Caco-2 (cell line): ENCODE measurements at regions not wholly inside any gene's neighbourhood (a gene's known extent, or its start where the extent isn't known, plus 50 kb on each side); places are given as distances from the start of the nearest gene placed in this dataset.

Source experiments
- BruUV-seq: library from RNA; stranded (reverse); fragments of 400-500 nt; replicated peaks from 2 replicates; lab custom pipeline; 2021; lab: Mats Ljungman, UMichigan
- CTCF ChIA-PET: fragments of 300-600 bp; sonication (Branson Sonifier 250); formaldehyde crosslinking; loops from one replicate; lab custom pipeline; 2022; ENCODE audit warnings: antibody characterized with exemption; lab: Charles Lee
- POLR2A ChIA-PET: fragments of 300-600 bp; sonication (Branson Sonifier 250); formaldehyde crosslinking; loops from one replicate; lab custom pipeline; 2022; ENCODE audit warnings: antibody characterized with exemption; lab: Charles Lee
- DNase-seq, 2 experiments: peaks; one replicate each; pipeline versions ENCODE4 v3.0.0 to v3.0.0-alpha.2; 2020 to 2022
- H3K27me3 ChIP-seq: replicated peaks from 2 replicates; pipeline ENCODE4 v1.6.0; 2011; ENCODE audit warnings: low read length; ENCODE audit not compliant: control insufficient read depth, insufficient read depth
- H3K36me3 ChIP-seq: 2 replicates; pipeline ENCODE4 v1.5.1; 2011; ENCODE audit warnings: low read length; ENCODE audit not compliant: control insufficient read depth, insufficient read depth
- H3K4me1 ChIP-seq: fragments of 250-450 bp; sonication (Bioruptor Pico); 2 replicates; pipeline ENCODE4 v1.5.1; 2020; ENCODE audit warnings: mild to moderate bottlenecking
- H3K4me3 ChIP-seq: 2 replicates; pipeline ENCODE4 v1.5.1; 2011; ENCODE audit warnings: low read depth, mild to moderate bottlenecking, control low read depth, low read length
- H3K9me3 ChIP-seq: fragments of 250-450 bp; sonication (Bioruptor Pico); 2 replicates; pipeline ENCODE4 v1.5.1; 2020; ENCODE audit warnings: mild to moderate bottlenecking, moderate library complexity
- H3K27ac Mint-ChIP-seq: one replicate; pipeline ENCODE4 v1.8.0; 2022; ENCODE audit warnings: mixed read lengths; ENCODE audit not compliant: unreplicated experiment
- H3K27me3 Mint-ChIP-seq: one replicate; pipeline ENCODE4 v1.8.0; 2022; ENCODE audit warnings: mixed read lengths; ENCODE audit not compliant: insufficient read depth, unreplicated experiment
- H3K36me3 Mint-ChIP-seq: one replicate; pipeline ENCODE4 v1.8.0; 2022; ENCODE audit warnings: mild to moderate bottlenecking, mixed read lengths; ENCODE audit not compliant: insufficient read depth, unreplicated experiment
- H3K4me1 Mint-ChIP-seq: one replicate; pipeline ENCODE4 v1.8.0; 2022; ENCODE audit warnings: low read depth, mixed read lengths; ENCODE audit not compliant: unreplicated experiment
- H3K4me3 Mint-ChIP-seq: one replicate; pipeline ENCODE4 v1.8.0; 2022; ENCODE audit warnings: mild to moderate bottlenecking, moderate library complexity, mixed read lengths; ENCODE audit not compliant: unreplicated experiment
- H3K9me3 Mint-ChIP-seq: one replicate; pipeline ENCODE4 v1.8.0; 2022; ENCODE audit warnings: mixed read lengths; ENCODE audit not compliant: unreplicated experiment
- CTCF ChIP-seq, 2 experiments: fragments of 200-600 bp in 1 of 2; IDR thresholded peaks; 1 replicate in 1 of 2; 2 replicates in 1 of 2; pipeline versions ENCODE4 v1.5.1 to v1.8.0; 2011 to 2022; ENCODE audit warnings: antibody characterized with exemption in 1 of 2, control low read depth in 1 of 2, inconsistent platforms in 1 of 2, low read depth in 1 of 2, low read length in 1 of 2, mild to moderate bottlenecking in 1 of 2, moderate library complexity in 1 of 2; ENCODE audit not compliant: insufficient read depth in 1 of 2, severe bottlenecking in 1 of 2, unreplicated experiment in 1 of 2
- intact Hi-C: fragments of 100-400 bp; cut with micrococcal nuclease; formaldehyde crosslinking; loops from one replicate; pipeline ENCODE4 v1.10.0; 2022; ENCODE audit not compliant: unreplicated experiment

- Mint-ChIP-seq H3K9me3 (peaks cover 12% of the 10 kb centered on the region), H3K4me1 (no peaks in the 10 kb centered on the region), H3K27ac (no peak overlapping the region), H3K27me3 (no peaks in the 10 kb centered on the region), H3K36me3 (no peaks in the 10 kb centered on the region), H3K4me3 (no peak overlapping the region)
- BruUV-seq = no TSS peak
- ChIA-PET POLR2A (no interaction called here), CTCF (no interaction called here)
- intact Hi-C loops = no loop called here
- Histone ChIP-seq H3K4me1 (0 out of 2 replicates have a peak, but pooled peaks cover 3% of the 10 kb centered on the region), H3K4me3 (no peak overlapping the region), H3K9me3 (0 out of 2 replicates have a peak, but pooled peaks cover 5% of the 10 kb centered on the region), H3K36me3 (no peaks in the 10 kb centered on the region; the same call in 1 of the 2 replicates), H3K27me3 (no peaks in the 10 kb centered on the region)
- TF ChIP-seq CTCF (IDR thresholded peaks at IDR 0.05; ENCODE audit: insufficient read depth in 1 of 2, low read depth in 1 of 2, low read length in 1 of 2, severe bottlenecking in 1 of 2, unreplicated experiment in 1 of 2) = no peak
- DNase-seq = no peak
Measured at GRCh38 chr5:124236361-124237205, 509.9 kb downstream of the ZNF608 start.

GRCh38 chr5:124235576-124235975, 510.9 kb downstream of the ZNF608 start:
- H3K4me1 Mint-ChIP-seq = no peaks in the 10 kb centered on the region
- intact Hi-C loops = no loop called here
- no peak overlapping the region for H3K27ac Mint-ChIP-seq
- H3K27me3 Mint-ChIP-seq = no peaks in the 10 kb centered on the region
- H3K4me3 ChIP-seq = no peak overlapping the region
- BruUV-seq = no TSS peak
- 0 out of 2 replicates have a peak, but pooled peaks cover 5% of the 10 kb centered on the region for H3K9me3 ChIP-seq
- 0 out of 2 replicates have a peak, but pooled peaks cover 3% of the 10 kb centered on the region for H3K4me1 ChIP-seq
- H3K4me3 Mint-ChIP-seq = no peak overlapping the region
- DNase-seq = no peak
- no peaks in the 10 kb centered on the region for H3K27me3 ChIP-seq
- no peak for TF ChIP-seq CTCF (IDR thresholded peaks at IDR 0.05; ENCODE audit: insufficient read depth in 1 of 2, low read depth in 1 of 2, low read length in 1 of 2, severe bottlenecking in 1 of 2, unreplicated experiment in 1 of 2)
- H3K36me3 Mint-ChIP-seq = no peaks in the 10 kb centered on the region
- peaks cover 4% of the 10 kb centered on the region for H3K9me3 Mint-ChIP-seq
- no peaks in the 10 kb centered on the region; the same call in 1 of the 2 replicates for H3K36me3 ChIP-seq
- POLR2A ChIA-PET = no interaction called here
- CTCF ChIA-PET = interaction anchor here (0.5 kb wide), 1 partner anchor 192 kb away, joined by 4 read pairs; no protein-coding TSS in a partner anchor

- Mint-ChIP-seq H3K27me3 (no peaks in the 10 kb centered on the region), H3K4me3 (no peak overlapping the region), H3K4me1 (no peaks in the 10 kb centered on the region), H3K9me3 (peaks cover 3% of the 10 kb centered on the region), H3K36me3 (no peaks in the 10 kb centered on the region), H3K27ac (no peak overlapping the region)
- no peaks in the 10 kb centered on the region; the same call in 1 of the 2 replicates for H3K36me3 ChIP-seq
- H3K9me3 ChIP-seq = 0 out of 2 replicates have a peak, but pooled peaks cover 5% of the 10 kb centered on the region
- H3K4me3 ChIP-seq = no peak overlapping the region
- TF ChIP-seq CTCF (IDR thresholded peaks at IDR 0.05; ENCODE audit: insufficient read depth in 1 of 2, low read depth in 1 of 2, low read length in 1 of 2, severe bottlenecking in 1 of 2, unreplicated experiment in 1 of 2) = no peak
- ChIA-PET CTCF (no interaction called here), POLR2A (no interaction called here)
- no TSS peak for BruUV-seq
- 0 out of 2 replicates have a peak, but pooled peaks cover 3% of the 10 kb centered on the region for H3K4me1 ChIP-seq
- no peak for DNase-seq
- no peaks in the 10 kb centered on the region for H3K27me3 ChIP-seq
- intact Hi-C loops = no loop called here
Measured at GRCh38 chr5:124234770-124235562, 511.5 kb downstream of the ZNF608 start.
